Lower leg skin (tissue), 3 donors: ENCODE measurements at regions not wholly inside any gene's neighbourhood (a gene's known extent, or its start where the extent isn't known, plus 50 kb on each side); places are given as distances from the start of the nearest gene placed in this dataset.

Source experiments
- POLR2A ChIP-seq, 2 donors: fragments of 450-650 bp; IDR thresholded peaks; one replicate each; pipeline ENCODE4 v1.6.1; 2016 to 2017; ENCODE audit warnings: antibody characterized with exemption in 2 of 2, mild to moderate bottlenecking in 1 of 2, moderate library complexity in 1 of 2
- TF ChIP-seq, protein P1 (sequence below), 3 donors: fragments of 450-650 bp; IDR thresholded peaks; one replicate each; pipeline ENCODE4 v1.5.1; 2016; ENCODE audit warnings: antibody characterized with exemption in 3 of 3, mild to moderate bottlenecking in 3 of 3, moderate library complexity in 2 of 3

- TF ChIP-seq, protein P1, sequence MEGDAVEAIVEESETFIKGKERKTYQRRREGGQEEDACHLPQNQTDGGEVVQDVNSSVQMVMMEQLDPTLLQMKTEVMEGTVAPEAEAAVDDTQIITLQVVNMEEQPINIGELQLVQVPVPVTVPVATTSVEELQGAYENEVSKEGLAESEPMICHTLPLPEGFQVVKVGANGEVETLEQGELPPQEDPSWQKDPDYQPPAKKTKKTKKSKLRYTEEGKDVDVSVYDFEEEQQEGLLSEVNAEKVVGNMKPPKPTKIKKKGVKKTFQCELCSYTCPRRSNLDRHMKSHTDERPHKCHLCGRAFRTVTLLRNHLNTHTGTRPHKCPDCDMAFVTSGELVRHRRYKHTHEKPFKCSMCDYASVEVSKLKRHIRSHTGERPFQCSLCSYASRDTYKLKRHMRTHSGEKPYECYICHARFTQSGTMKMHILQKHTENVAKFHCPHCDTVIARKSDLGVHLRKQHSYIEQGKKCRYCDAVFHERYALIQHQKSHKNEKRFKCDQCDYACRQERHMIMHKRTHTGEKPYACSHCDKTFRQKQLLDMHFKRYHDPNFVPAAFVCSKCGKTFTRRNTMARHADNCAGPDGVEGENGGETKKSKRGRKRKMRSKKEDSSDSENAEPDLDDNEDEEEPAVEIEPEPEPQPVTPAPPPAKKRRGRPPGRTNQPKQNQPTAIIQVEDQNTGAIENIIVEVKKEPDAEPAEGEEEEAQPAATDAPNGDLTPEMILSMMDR (IDR thresholded peaks at IDR 0.05) = no peak
- TF ChIP-seq POLR2A (IDR thresholded peaks at IDR 0.05) = no peak
These were observed 54.1 kb upstream of the MEX3C start for GRCh38 chr18:51251625-51252024.
